ENCODE measurements at regions not wholly inside any gene's neighbourhood (a gene's known extent, or its start where the extent isn't known, plus 50 kb on each side); places are given as distances from the start of the nearest gene placed in this dataset.

GRCh38 chr2:128464456-128464855 lies 145.8 kb upstream of the HS6ST1 start:
- Histone ChIP-seq H3K27ac (ENCODE audit: low read depth in 1 of 2, low read length in 2 of 2) (no peak overlapping the region), H3K27me3 (ENCODE audit: control insufficient read depth in 4 of 4, insufficient read depth in 4 of 4, low read length in 3 of 4) (no peaks in the 10 kb centered on the region), H3K4me3 (ENCODE audit: low read depth in 1 of 3, low read length in 3 of 3) (no peak overlapping the region), H3K9me3 (ENCODE audit: control insufficient read depth in 4 of 4, low read length in 3 of 4) (peaks cover 0 to 12% (median 10%) of the 10 kb centered on the region in 4 donors), H3K4me1 (ENCODE audit: control insufficient read depth in 4 of 4, insufficient read depth in 4 of 4, low read length in 3 of 4) (peaks cover 0 to 4% (median under 1%) of the 10 kb centered on the region in 4 donors), H3K36me3 (ENCODE audit: control insufficient read depth in 4 of 4, insufficient read depth in 3 of 4, low read depth in 1 of 4, low read length in 3 of 4) (no peaks in the 10 kb centered on the region), H3K9ac (ENCODE audit: low read depth in 1 of 2, low read length in 2 of 2) (no peak overlapping the region)
- DNase-seq (ENCODE audit: low spot score): no peak
- TF ChIP-seq TAF1 (conservative IDR thresholded peaks at IDR 0.05) (no peak), FOXA1 (IDR thresholded peaks at IDR 0.05) (no peak), HNF4G (IDR thresholded peaks at IDR 0.05) (no peak), REST (IDR thresholded peaks at IDR 0.05) (no peak), SP1 (IDR thresholded peaks at IDR 0.05) (no peak), FOXA2 (IDR thresholded peaks at IDR 0.05) (no peak), GABPA (IDR thresholded peaks at IDR 0.05 in 1 of 2, conservative IDR thresholded peaks at IDR 0.05 in 1 of 2) (no peak), RXRA (IDR thresholded peaks at IDR 0.05) (no peak), NR2F2 (IDR thresholded peaks at IDR 0.05) (no peak), YY1 (IDR thresholded peaks at IDR 0.05) (no peak), EGR1 (IDR thresholded peaks at IDR 0.05; ENCODE audit: low read depth in 2 of 2) (no peak), HNF4A (conservative IDR thresholded peaks at IDR 0.05) (no peak), JUND (IDR thresholded peaks at IDR 0.05) (no peak), RAD21 (IDR thresholded peaks at IDR 0.05) (no peak)
- TF ChIP-seq, protein P1, sequence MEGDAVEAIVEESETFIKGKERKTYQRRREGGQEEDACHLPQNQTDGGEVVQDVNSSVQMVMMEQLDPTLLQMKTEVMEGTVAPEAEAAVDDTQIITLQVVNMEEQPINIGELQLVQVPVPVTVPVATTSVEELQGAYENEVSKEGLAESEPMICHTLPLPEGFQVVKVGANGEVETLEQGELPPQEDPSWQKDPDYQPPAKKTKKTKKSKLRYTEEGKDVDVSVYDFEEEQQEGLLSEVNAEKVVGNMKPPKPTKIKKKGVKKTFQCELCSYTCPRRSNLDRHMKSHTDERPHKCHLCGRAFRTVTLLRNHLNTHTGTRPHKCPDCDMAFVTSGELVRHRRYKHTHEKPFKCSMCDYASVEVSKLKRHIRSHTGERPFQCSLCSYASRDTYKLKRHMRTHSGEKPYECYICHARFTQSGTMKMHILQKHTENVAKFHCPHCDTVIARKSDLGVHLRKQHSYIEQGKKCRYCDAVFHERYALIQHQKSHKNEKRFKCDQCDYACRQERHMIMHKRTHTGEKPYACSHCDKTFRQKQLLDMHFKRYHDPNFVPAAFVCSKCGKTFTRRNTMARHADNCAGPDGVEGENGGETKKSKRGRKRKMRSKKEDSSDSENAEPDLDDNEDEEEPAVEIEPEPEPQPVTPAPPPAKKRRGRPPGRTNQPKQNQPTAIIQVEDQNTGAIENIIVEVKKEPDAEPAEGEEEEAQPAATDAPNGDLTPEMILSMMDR (IDR thresholded peaks at IDR 0.05; ENCODE audit: low read depth, low read length, missing input control): no peak
- TF ChIP-seq, protein P2, sequence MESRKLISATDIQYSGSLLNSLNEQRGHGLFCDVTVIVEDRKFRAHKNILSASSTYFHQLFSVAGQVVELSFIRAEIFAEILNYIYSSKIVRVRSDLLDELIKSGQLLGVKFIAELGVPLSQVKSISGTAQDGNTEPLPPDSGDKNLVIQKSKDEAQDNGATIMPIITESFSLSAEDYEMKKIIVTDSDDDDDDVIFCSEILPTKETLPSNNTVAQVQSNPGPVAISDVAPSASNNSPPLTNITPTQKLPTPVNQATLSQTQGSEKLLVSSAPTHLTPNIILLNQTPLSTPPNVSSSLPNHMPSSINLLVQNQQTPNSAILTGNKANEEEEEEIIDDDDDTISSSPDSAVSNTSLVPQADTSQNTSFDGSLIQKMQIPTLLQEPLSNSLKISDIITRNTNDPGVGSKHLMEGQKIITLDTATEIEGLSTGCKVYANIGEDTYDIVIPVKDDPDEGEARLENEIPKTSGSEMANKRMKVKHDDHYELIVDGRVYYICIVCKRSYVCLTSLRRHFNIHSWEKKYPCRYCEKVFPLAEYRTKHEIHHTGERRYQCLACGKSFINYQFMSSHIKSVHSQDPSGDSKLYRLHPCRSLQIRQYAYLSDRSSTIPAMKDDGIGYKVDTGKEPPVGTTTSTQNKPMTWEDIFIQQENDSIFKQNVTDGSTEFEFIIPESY (IDR thresholded peaks at IDR 0.05): no peak
- TF ChIP-seq, protein P3, sequence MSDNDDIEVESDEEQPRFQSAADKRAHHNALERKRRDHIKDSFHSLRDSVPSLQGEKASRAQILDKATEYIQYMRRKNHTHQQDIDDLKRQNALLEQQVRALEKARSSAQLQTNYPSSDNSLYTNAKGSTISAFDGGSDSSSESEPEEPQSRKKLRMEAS (IDR thresholded peaks at IDR 0.05): no peak
- TF ChIP-seq, protein P4, sequence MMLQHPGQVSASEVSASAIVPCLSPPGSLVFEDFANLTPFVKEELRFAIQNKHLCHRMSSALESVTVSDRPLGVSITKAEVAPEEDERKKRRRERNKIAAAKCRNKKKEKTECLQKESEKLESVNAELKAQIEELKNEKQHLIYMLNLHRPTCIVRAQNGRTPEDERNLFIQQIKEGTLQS (IDR thresholded peaks at IDR 0.05): no peak
- 85% methylated on average over 1 of the region's 1 CpG for WGBS

Measured in liver (tissue), 8 donors.